Glutamatergic neuron (in vitro differentiated cells): ENCODE measurements at regions not wholly inside any gene's neighbourhood (a gene's known extent, or its start where the extent isn't known, plus 50 kb on each side); places are given as distances from the start of the nearest gene placed in this dataset.

ENCODE experiments used
- DNase-seq: peaks from one replicate; pipeline ENCODE4 v3.0.0; 2022
- H3K27ac Mint-ChIP-seq: one replicate; pipeline ENCODE4 v1.8.0; 2020; ENCODE audit warnings: mild to moderate bottlenecking, mixed read lengths, inconsistent platforms; ENCODE audit not compliant: unreplicated experiment
- H3K27me3 Mint-ChIP-seq: one replicate; pipeline ENCODE4 v1.8.0; 2020; ENCODE audit warnings: mild to moderate bottlenecking, moderate library complexity, mixed read lengths, inconsistent platforms; ENCODE audit not compliant: unreplicated experiment
- H3K36me3 Mint-ChIP-seq: one replicate; pipeline ENCODE4 v1.8.0; 2020; ENCODE audit warnings: mild to moderate bottlenecking, mixed read lengths, inconsistent platforms; ENCODE audit not compliant: unreplicated experiment
- H3K4me1 Mint-ChIP-seq: one replicate; pipeline ENCODE4 v1.8.0; 2020; ENCODE audit warnings: mild to moderate bottlenecking, low read depth, mixed read lengths, inconsistent platforms; ENCODE audit not compliant: unreplicated experiment
- H3K4me3 Mint-ChIP-seq: one replicate; pipeline ENCODE4 v1.8.0; 2020; ENCODE audit warnings: mild to moderate bottlenecking, mixed read lengths, inconsistent platforms; ENCODE audit not compliant: unreplicated experiment
- H3K9me3 Mint-ChIP-seq: one replicate; pipeline ENCODE4 v1.8.0; 2020; ENCODE audit warnings: mild to moderate bottlenecking, moderate library complexity, mixed read lengths, inconsistent platforms; ENCODE audit not compliant: unreplicated experiment
- CTCF ChIP-seq: fragments of 200-600 bp; sonication (generic); IDR thresholded peaks from one replicate; pipeline ENCODE4 v1.5.0; 2021; ENCODE audit not compliant: partially characterized antibody, unreplicated experiment

GRCh38 chr12:60693019-60693626 is 1097.3 kb downstream of the SLC16A7 start:
- H3K27ac Mint-ChIP-seq, result no peak overlapping the region
- DNase-seq, result no peak
- no peaks in the 10 kb centered on the region for H3K36me3 Mint-ChIP-seq
- H3K9me3 Mint-ChIP-seq, result peaks cover 2% of the 10 kb centered on the region
- no peak overlapping the region for H3K4me3 Mint-ChIP-seq
- TF ChIP-seq CTCF, result no peak
- H3K27me3 Mint-ChIP-seq, result no peaks in the 10 kb centered on the region
- H3K4me1 Mint-ChIP-seq, result no peaks in the 10 kb centered on the region

- H3K36me3 Mint-ChIP-seq, result no peaks in the 10 kb centered on the region
- no peaks in the 10 kb centered on the region for H3K9me3 Mint-ChIP-seq
- DNase-seq, result no peak
- H3K4me1 Mint-ChIP-seq, result no peaks in the 10 kb centered on the region
- H3K27ac Mint-ChIP-seq, result no peak overlapping the region
- no peak overlapping the region for H3K4me3 Mint-ChIP-seq
- peaks cover 3% of the 10 kb centered on the region for H3K27me3 Mint-ChIP-seq
- no peak for TF ChIP-seq CTCF
Observed at GRCh38 chr12:60704171-60704914, 1108.5 kb downstream of the SLC16A7 start.

GRCh38 chr12:60710246-60710645 is 1114.4 kb downstream of the SLC16A7 start:
- Mint-ChIP-seq H3K9me3 (no peaks in the 10 kb centered on the region), H3K4me3 (no peak overlapping the region), H3K36me3 (no peaks in the 10 kb centered on the region), H3K4me1 (no peaks in the 10 kb centered on the region), H3K27me3 (peaks cover 3% of the 10 kb centered on the region), H3K27ac (no peak overlapping the region)
- TF ChIP-seq CTCF, result no peak
- DNase-seq, result no peak

GRCh38 chr12:60714141-60714900 is 1118.5 kb downstream of the SLC16A7 start:
- no peak for DNase-seq
- H3K36me3 Mint-ChIP-seq, result no peaks in the 10 kb centered on the region
- H3K9me3 Mint-ChIP-seq, result no peaks in the 10 kb centered on the region
- no peaks in the 10 kb centered on the region for H3K4me1 Mint-ChIP-seq
- no peaks in the 10 kb centered on the region for H3K27me3 Mint-ChIP-seq
- no peak overlapping the region for H3K4me3 Mint-ChIP-seq
- no peak for TF ChIP-seq CTCF
- H3K27ac Mint-ChIP-seq, result no peak overlapping the region
